HCT116 (cell line): ENCODE measurements at regions not wholly inside any gene's neighbourhood (a gene's known extent, or its start where the extent isn't known, plus 50 kb on each side); places are given as distances from the start of the nearest gene placed in this dataset.

Experiments used
- ATAC-seq: fragments of 200-7000 bp; cut with Tn5 transposase; 2 replicates; pipeline ENCODE4 v1.9.1; 2020; ENCODE audit warnings: mild to moderate bottlenecking, moderate library complexity
- BruUV-seq: library from RNA; stranded (reverse); fragments of 400-500 nt; replicated peaks from 2 replicates; lab custom pipeline; 2021; lab: Mats Ljungman, UMichigan
- CTCF ChIA-PET: fragments of 300-600 bp; sonication (Branson Sonifier 250); formaldehyde crosslinking; loops from one replicate; lab custom pipeline; 2021; ENCODE audit warnings: antibody characterized with exemption; lab: Charles Lee
- POLR2A ChIA-PET: fragments of 300-600, 350-600 bp; sonication (Branson Sonifier 250); formaldehyde crosslinking; loops from one replicate; lab custom pipeline; 2021; ENCODE audit warnings: antibody characterized with exemption; lab: Charles Lee
- RAD21 ChIA-PET, 2 experiments: fragments of 300-600 bp; sonication (Branson Sonifier 250); formaldehyde crosslinking; loops; one replicate each; lab custom pipeline; 2023; ENCODE audit warnings: low total read pairs in 2 of 2; ENCODE audit not compliant: uncharacterized antibody in 2 of 2, unreplicated experiment in 2 of 2, low non-redundant PET in 1 of 2; lab: Charles Lee
- DNase-seq: peaks from one replicate; pipeline ENCODE4 v3.0.0-alpha.2; 2010; ENCODE audit warnings: low read depth, low spot score
- H2AFZ ChIP-seq: fragments of 200-600 bp; shearing (Covaris generic), sonication (generic); 2 replicates; pipeline ENCODE4 v1.6.1; 2017; ENCODE audit warnings: low read depth, mixed run types, mixed read lengths, antibody characterized with exemption, low read length; ENCODE audit not compliant: poor library complexity, severe bottlenecking
- H3K27ac ChIP-seq: 2 replicates; pipeline ENCODE4 v1.5.1; 2012; ENCODE audit warnings: low read depth, low read length
- H3K27me3 ChIP-seq: fragments of 200-600 bp; sonication (generic); 2 replicates; pipeline ENCODE4 v1.6.1; 2016; ENCODE audit warnings: mixed run types, low read length, mixed read lengths; ENCODE audit not compliant: insufficient read depth
- H3K36me3 ChIP-seq, 2 experiments: fragments of 200-500 bp in 1 of 2; fragments of 200-600 bp in 1 of 2; sonication (Bioruptor generic) in 1 of 2; sonication (generic) in 1 of 2; 2 replicates each; pipeline versions ENCODE4 v1.5.1 to v1.6.1; 2014 to 2016; ENCODE audit warnings: low read length in 2 of 2, inconsistent platforms in 1 of 2, mixed read lengths in 1 of 2, mixed run types in 1 of 2; ENCODE audit not compliant: insufficient read depth in 2 of 2, control insufficient read depth in 1 of 2
- H3K4me1 ChIP-seq, 2 experiments: fragments of 200-600 bp in 1 of 2; sonication (generic) in 1 of 2; 2 replicates each; pipeline versions ENCODE4 v1.5.1 to v1.6.1; 2012 to 2017; ENCODE audit warnings: low read length in 2 of 2, inconsistent platforms in 1 of 2, mild to moderate bottlenecking in 1 of 2, mixed read lengths in 1 of 2, mixed run types in 1 of 2, moderate library complexity in 1 of 2; ENCODE audit not compliant: insufficient read depth in 2 of 2, control insufficient read depth in 1 of 2
- H3K4me2 ChIP-seq: fragments of 200-600 bp; sonication (generic); 2 replicates; pipeline ENCODE4 v1.6.1; 2017; ENCODE audit warnings: mixed run types, low read length, mixed read lengths
- H3K4me3 ChIP-seq, 2 experiments: fragments of 200-600 bp in 1 of 2; sonication (generic) in 1 of 2; replicated peaks in 1 of 2; 2 replicates each; pipeline ENCODE4 v1.5.1; 2011 to 2016; ENCODE audit warnings: low read length in 2 of 2, control low read depth in 1 of 2, low read depth in 1 of 2, mild to moderate bottlenecking in 1 of 2, mixed read lengths in 1 of 2, mixed run types in 1 of 2
- H3K79me2 ChIP-seq: fragments of 200-600 bp; sonication (generic); 2 replicates; pipeline ENCODE4 v1.6.1; 2017; ENCODE audit warnings: mild to moderate bottlenecking, mixed run types, low read length, moderate library complexity, mixed read lengths; ENCODE audit not compliant: insufficient read depth
- H3K9ac ChIP-seq: fragments of 200-600 bp; sonication (generic); 2 replicates; pipeline ENCODE4 v1.6.1; 2016; ENCODE audit warnings: low read length, mixed read lengths
- H3K9me2 ChIP-seq: fragments of 200-600 bp; sonication (generic), shearing (Covaris generic); 2 replicates; pipeline ENCODE4 v1.6.1; 2017; ENCODE audit warnings: mixed run types, mild to moderate bottlenecking, moderate library complexity; ENCODE audit not compliant: insufficient read depth
- H3K9me3 ChIP-seq, 2 experiments: fragments of 200-500 bp in 1 of 2; fragments of 200-600 bp in 1 of 2; sonication (Bioruptor generic) in 1 of 2; sonication (generic) in 1 of 2; 2 replicates each; pipeline ENCODE4 v1.6.1; 2014 to 2017; ENCODE audit warnings: low read length in 2 of 2, mixed read lengths in 2 of 2, inconsistent platforms in 1 of 2, low read depth in 1 of 2, mild to moderate bottlenecking in 1 of 2, mixed run types in 1 of 2, moderate library complexity in 1 of 2; ENCODE audit not compliant: control insufficient read depth in 1 of 2, insufficient read depth in 1 of 2
- H4K20me1 ChIP-seq: fragments of 200-600 bp; sonication (generic), shearing (Covaris generic); 2 replicates; pipeline ENCODE4 v1.6.1; 2017; ENCODE audit warnings: mixed run types, mild to moderate bottlenecking, moderate library complexity; ENCODE audit not compliant: insufficient read depth
- CBX3 ChIP-seq: IDR thresholded peaks from 2 replicates; pipeline ENCODE4 v1.6.1; 2012; ENCODE audit warnings: low read depth
- CEBPB ChIP-seq: IDR thresholded peaks from 2 replicates; pipeline ENCODE4 v1.6.1; 2012; ENCODE audit warnings: low read depth
- CTCF ChIP-seq, 3 experiments: fragments of 200-600 bp in 1 of 3; sonication (generic) in 1 of 3; IDR thresholded peaks in 2 of 3; conservative IDR thresholded peaks in 1 of 3; 2 replicates each; pipeline ENCODE4 v1.5.1; 2012 to 2017; ENCODE audit warnings: low read depth in 2 of 3, low read length in 2 of 3, antibody characterized with exemption in 1 of 3, borderline replicate concordance in 1 of 3, control low read depth in 1 of 3, mild to moderate bottlenecking in 1 of 3, mixed read lengths in 1 of 3, mixed run types in 1 of 3, moderate library complexity in 1 of 3; ENCODE audit not compliant: insufficient read depth in 1 of 3
- EGR1 ChIP-seq: IDR thresholded peaks from 2 replicates; pipeline ENCODE4 v1.6.1; 2012; ENCODE audit warnings: low read depth
- ELF1 ChIP-seq: IDR thresholded peaks from 2 replicates; pipeline ENCODE4 v1.6.1; 2012; ENCODE audit warnings: low read depth, borderline replicate concordance
- EZH2phosphoT487 ChIP-seq: fragments of 200-600 bp; IDR thresholded peaks from 2 replicates; pipeline ENCODE4 v1.6.1; 2018; ENCODE audit warnings: antibody characterized with exemption, borderline replicate concordance
- FOSL1 ChIP-seq: IDR thresholded peaks from 2 replicates; pipeline ENCODE4 v1.6.1; 2012; ENCODE audit warnings: low read depth
- JUND ChIP-seq: IDR thresholded peaks from 2 replicates; pipeline ENCODE4 v1.6.1; 2012
- POLR2A ChIP-seq: IDR thresholded peaks from 2 replicates; pipeline ENCODE4 v1.7.0; 2011; ENCODE audit warnings: borderline replicate concordance; ENCODE audit not compliant: insufficient read depth, insufficient read length; ENCODE audit errors: extremely low read depth
- ZFX ChIP-seq: fragments of 450-650 bp; IDR thresholded peaks from 2 replicates; pipeline ENCODE4 v1.6.1; 2017
- intact Hi-C: fragments of 100-400 bp; cut with micrococcal nuclease; formaldehyde crosslinking; loops from 2 replicates; pipeline ENCODE4 v1.10.0; 2022

GRCh38 chr2:12941203-12941602 is 224.5 kb downstream of the TRIB2 start:
- Histone ChIP-seq H3K27me3 (no peaks in the 10 kb centered on the region), H3K27ac (no peak overlapping the region), H3K4me3 (no peak overlapping the region), H3K4me1 (no peaks in the 10 kb centered on the region), H3K79me2 (no peaks in the 10 kb centered on the region), H3K9me2 (no peaks in the 10 kb centered on the region), H3K36me3 (no peaks in the 10 kb centered on the region), H3K9ac (no peak overlapping the region), H3K9me3 (no peaks in the 10 kb centered on the region), H4K20me1 (no peaks in the 10 kb centered on the region), H2AFZ (no peak overlapping the region), H3K4me2 (no peak overlapping the region)
- ATAC-seq = no peak
- ChIA-PET RAD21 (no interaction called here), POLR2A (no interaction called here), CTCF (no interaction called here)
- TF ChIP-seq EGR1 (no peak), CTCF (IDR thresholded peaks at IDR 0.05 in 2 of 3, conservative IDR thresholded peaks at IDR 0.05 in 1 of 3; ENCODE audit: borderline replicate concordance in 1 of 3, insufficient read depth in 1 of 3, low read depth in 2 of 3, low read length in 2 of 3) (no peak), ZFX (no peak), CEBPB (no peak), FOSL1 (no peak), JUND (no peak), CBX3 (no peak), ELF1 (no peak), POLR2A (no peak), EZH2phosphoT487 (no peak)
- no peak for DNase-seq
- no TSS peak for BruUV-seq
- intact Hi-C loops = no loop called here
